ENCODE measurements at regions not wholly inside any gene's neighbourhood (a gene's known extent, or its start where the extent isn't known, plus 50 kb on each side); places are given as distances from the start of the nearest gene placed in this dataset.

DNA sequence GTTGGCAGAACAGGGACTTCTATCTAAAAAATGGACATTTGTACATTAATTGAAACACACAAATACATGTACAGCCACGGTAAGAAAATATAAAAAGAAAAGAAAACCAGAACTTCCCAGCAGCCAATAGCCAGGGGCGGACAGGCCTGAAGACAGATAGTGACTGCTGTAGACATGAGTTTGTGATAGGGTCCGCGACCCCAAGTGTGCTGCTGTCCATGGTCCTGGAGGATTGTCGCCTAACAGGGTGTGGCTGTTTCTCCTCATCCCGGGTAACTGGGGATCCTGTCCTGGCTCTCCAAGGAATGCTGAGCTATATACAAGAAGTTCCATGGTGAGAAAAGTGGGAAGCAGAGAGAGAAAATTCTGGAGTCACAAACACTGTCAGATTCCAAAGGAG is 266.5 kb upstream of the SALL3 start:
- Histone ChIP-seq H3K9ac (ENCODE audit: insufficient read depth, low read depth, low read length) (no peak overlapping the region), H3K36me3 (replicated peaks in 1 of 2; ENCODE audit: control insufficient read depth in 1 of 2, insufficient read depth in 2 of 2, low read length in 2 of 2) (no peaks in the 10 kb centered on the region), H3K27ac (ENCODE audit: extremely low read length, insufficient read depth, low read length) (no peak overlapping the region), H3K27me3 (ENCODE audit: control insufficient read depth in 1 of 2, insufficient read depth in 2 of 2, low read length in 2 of 2) (peaks cover 0 to 3% of the 10 kb centered on the region in 2 experiments; a peak in 3 of 5 replicates), H2AFZ (ENCODE audit: low read length) (no peak overlapping the region), H4K20me1 (ENCODE audit: insufficient read depth, low read length) (no peaks in the 10 kb centered on the region), H3K79me2 (ENCODE audit: insufficient read depth, low read length) (no peaks in the 10 kb centered on the region), H3K4me1 (ENCODE audit: insufficient read depth, low read length) (no peaks in the 10 kb centered on the region), H3K4me3 (replicated peaks in 1 of 3; ENCODE audit: insufficient read depth in 1 of 3, low read depth in 2 of 3, low read length in 3 of 3) (no peak overlapping the region), H3K9me3 (ENCODE audit: low read length) (peaks cover 8% of the 10 kb centered on the region), H3K4me2 (ENCODE audit: low read depth, low read length) (no peak overlapping the region)
- POLR2A ChIA-PET, result no interaction called here
- DNase-seq (ENCODE audit: low spot score) (no peak), ATAC-seq (no peak), FAIRE-seq (no peak)
- intact Hi-C loops (cut with micrococcal nuclease; ENCODE audit: unreplicated experiment) (no loop called here), in situ Hi-C loops (cut with HindIII; ENCODE audit: extremely low pct_ligation_motif_present, low pct_unique_long_range_greater_than_20kb) (no loop called here)
- CTCF ChIA-PET (ENCODE audit: low intra/inter-chr PET ratio, low total read pairs), result no interaction called here
- 9% methylated on average over 6 of the region's 6 CpGs for WGBS (ENCODE audit: low lambda C conversion rate)
- TF ChIP-seq EHMT2 (IDR thresholded peaks at IDR 0.05; ENCODE audit: borderline replicate concordance, low read depth, low read length) (peak; percentile 86; the same call in 1 of the 2 replicates), MATR3 (CRISPR knock-in tag; IDR thresholded peaks at IDR 0.05) (no peak), ARID5B (CRISPR knock-in tag; IDR thresholded peaks at IDR 0.05) (no peak), ZNF354B (CRISPR knock-in tag; IDR thresholded peaks at IDR 0.05) (no peak), DZIP1 (CRISPR knock-in tag; IDR thresholded peaks at IDR 0.05) (no peak), ZNF33A (CRISPR knock-in tag; IDR thresholded peaks at IDR 0.05; ENCODE audit: borderline replicate concordance) (no peak), MIER2 (CRISPR knock-in tag; IDR thresholded peaks at IDR 0.05) (peak; percentile 91), JUN (CRISPR knock-in tag; IDR thresholded peaks at IDR 0.05) (no peak), SRSF1 (optimal IDR thresholded peaks at IDR 0.05; ENCODE audit: low read depth, low read length) (no peak), MED1 (CRISPR knock-in tag; IDR thresholded peaks at IDR 0.05) (no peak), THAP11 (CRISPR knock-in tag; IDR thresholded peaks at IDR 0.05) (no peak), ARNTL (CRISPR knock-in tag; IDR thresholded peaks at IDR 0.05) (no peak)
- TF ChIP-seq, protein P1, sequence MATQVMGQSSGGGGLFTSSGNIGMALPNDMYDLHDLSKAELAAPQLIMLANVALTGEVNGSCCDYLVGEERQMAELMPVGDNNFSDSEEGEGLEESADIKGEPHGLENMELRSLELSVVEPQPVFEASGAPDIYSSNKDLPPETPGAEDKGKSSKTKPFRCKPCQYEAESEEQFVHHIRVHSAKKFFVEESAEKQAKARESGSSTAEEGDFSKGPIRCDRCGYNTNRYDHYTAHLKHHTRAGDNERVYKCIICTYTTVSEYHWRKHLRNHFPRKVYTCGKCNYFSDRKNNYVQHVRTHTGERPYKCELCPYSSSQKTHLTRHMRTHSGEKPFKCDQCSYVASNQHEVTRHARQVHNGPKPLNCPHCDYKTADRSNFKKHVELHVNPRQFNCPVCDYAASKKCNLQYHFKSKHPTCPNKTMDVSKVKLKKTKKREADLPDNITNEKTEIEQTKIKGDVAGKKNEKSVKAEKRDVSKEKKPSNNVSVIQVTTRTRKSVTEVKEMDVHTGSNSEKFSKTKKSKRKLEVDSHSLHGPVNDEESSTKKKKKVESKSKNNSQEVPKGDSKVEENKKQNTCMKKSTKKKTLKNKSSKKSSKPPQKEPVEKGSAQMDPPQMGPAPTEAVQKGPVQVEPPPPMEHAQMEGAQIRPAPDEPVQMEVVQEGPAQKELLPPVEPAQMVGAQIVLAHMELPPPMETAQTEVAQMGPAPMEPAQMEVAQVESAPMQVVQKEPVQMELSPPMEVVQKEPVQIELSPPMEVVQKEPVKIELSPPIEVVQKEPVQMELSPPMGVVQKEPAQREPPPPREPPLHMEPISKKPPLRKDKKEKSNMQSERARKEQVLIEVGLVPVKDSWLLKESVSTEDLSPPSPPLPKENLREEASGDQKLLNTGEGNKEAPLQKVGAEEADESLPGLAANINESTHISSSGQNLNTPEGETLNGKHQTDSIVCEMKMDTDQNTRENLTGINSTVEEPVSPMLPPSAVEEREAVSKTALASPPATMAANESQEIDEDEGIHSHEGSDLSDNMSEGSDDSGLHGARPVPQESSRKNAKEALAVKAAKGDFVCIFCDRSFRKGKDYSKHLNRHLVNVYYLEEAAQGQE (IDR thresholded peaks at IDR 0.05; ENCODE audit: borderline replicate concordance in 1 of 2, low read depth in 1 of 2, low read length in 2 of 2), result peak; percentile 78 to 94
- TF ChIP-seq, protein P2, sequence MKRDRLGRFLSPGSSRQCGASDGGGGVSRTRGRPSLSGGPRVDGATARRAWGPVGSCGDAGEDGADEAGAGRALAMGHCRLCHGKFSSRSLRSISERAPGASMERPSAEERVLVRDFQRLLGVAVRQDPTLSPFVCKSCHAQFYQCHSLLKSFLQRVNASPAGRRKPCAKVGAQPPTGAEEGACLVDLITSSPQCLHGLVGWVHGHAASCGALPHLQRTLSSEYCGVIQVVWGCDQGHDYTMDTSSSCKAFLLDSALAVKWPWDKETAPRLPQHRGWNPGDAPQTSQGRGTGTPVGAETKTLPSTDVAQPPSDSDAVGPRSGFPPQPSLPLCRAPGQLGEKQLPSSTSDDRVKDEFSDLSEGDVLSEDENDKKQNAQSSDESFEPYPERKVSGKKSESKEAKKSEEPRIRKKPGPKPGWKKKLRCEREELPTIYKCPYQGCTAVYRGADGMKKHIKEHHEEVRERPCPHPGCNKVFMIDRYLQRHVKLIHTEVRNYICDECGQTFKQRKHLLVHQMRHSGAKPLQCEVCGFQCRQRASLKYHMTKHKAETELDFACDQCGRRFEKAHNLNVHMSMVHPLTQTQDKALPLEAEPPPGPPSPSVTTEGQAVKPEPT (CRISPR knock-in tag; IDR thresholded peaks at IDR 0.05; ENCODE audit: low read depth), result no peak
- no TSS peak for BruUV-seq (replicated peaks)

Data from HepG2 (cell line).